Mesothelial cell of epicardium (in vitro differentiated cells): ENCODE measurements at regions not wholly inside any gene's neighbourhood (a gene's known extent, or its start where the extent isn't known, plus 50 kb on each side); places are given as distances from the start of the nearest gene placed in this dataset.

ENCODE experiments used
- DNase-seq, 2 experiments: peaks; one replicate each; pipeline ENCODE4 v3.0.0; 2021; ENCODE audit warnings: low spot score in 2 of 2; ENCODE audit not compliant: unreplicated experiment in 2 of 2
- H3K27ac Mint-ChIP-seq: 2 replicates; pipeline ENCODE4 v1.8.0; 2021; ENCODE audit warnings: mixed read lengths
- H3K27me3 Mint-ChIP-seq: 2 replicates; pipeline ENCODE4 v1.8.0; 2021; ENCODE audit warnings: low read depth, mixed read lengths
- H3K36me3 Mint-ChIP-seq: 2 replicates; pipeline ENCODE4 v1.8.0; 2021; ENCODE audit warnings: mixed read lengths
- H3K4me1 Mint-ChIP-seq: 2 replicates; pipeline ENCODE4 v1.8.0; 2021; ENCODE audit warnings: mixed read lengths
- H3K4me3 Mint-ChIP-seq: 2 replicates; pipeline ENCODE4 v1.8.0; 2021; ENCODE audit warnings: mild to moderate bottlenecking, moderate library complexity, mixed read lengths
- H3K9me3 Mint-ChIP-seq: 2 replicates; pipeline ENCODE4 v1.8.0; 2021; ENCODE audit warnings: mixed read lengths
- CTCF ChIP-seq: fragments of 200-600 bp; sonication (generic); IDR thresholded peaks from one replicate; pipeline ENCODE4 v1.5.0; 2021; ENCODE audit warnings: antibody characterized with exemption; ENCODE audit not compliant: unreplicated experiment

DNA sequence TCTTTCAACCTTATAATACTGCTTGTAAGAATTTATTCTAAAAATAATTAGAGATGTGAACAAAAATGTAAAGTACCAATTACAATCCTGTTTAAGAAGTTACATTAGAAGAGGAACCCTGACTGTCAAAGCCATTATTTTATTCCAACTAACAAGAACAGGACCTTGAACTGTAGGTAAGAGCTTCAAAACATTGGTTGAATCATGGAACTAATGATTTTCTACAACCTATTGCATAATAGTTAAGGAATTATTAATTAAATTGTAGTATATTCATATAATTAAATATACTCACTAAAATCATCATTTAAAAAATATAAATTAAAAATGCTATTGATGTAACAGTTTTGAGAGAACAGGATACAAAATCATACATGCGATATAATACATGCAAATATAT is 649.4 kb upstream of the KIRREL3 start:
- Mint-ChIP-seq H3K4me1 (no peaks in the 10 kb centered on the region), H3K4me3 (no peak overlapping the region), H3K27ac (no peak overlapping the region), H3K9me3 (no peaks in the 10 kb centered on the region), H3K36me3 (no peaks in the 10 kb centered on the region), H3K27me3 (no peaks in the 10 kb centered on the region)
- no peak for DNase-seq
- no peak for TF ChIP-seq CTCF

DNA sequence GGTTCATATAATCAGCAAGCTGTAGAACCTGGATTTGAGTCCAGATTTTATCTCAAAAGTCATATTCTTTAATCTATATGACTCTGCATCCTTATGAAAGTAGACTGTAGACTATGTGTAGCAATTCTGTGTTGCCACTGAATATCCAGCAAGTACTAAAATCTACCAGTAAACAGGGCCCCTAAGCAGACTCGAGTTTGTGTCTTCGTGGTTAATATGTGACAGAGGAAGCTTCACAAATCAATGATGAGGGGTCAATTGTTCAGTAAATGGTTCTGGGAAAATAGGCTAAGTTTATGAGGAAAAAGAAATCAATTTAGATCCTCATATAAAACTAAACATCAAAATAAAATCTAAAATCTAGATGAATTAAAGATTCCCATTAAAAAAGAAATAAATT is 648.5 kb upstream of the KIRREL3 start:
- Mint-ChIP-seq H3K27me3 (no peaks in the 10 kb centered on the region), H3K27ac (no peak overlapping the region), H3K4me1 (no peaks in the 10 kb centered on the region), H3K9me3 (no peaks in the 10 kb centered on the region), H3K36me3 (no peaks in the 10 kb centered on the region), H3K4me3 (no peak overlapping the region)
- DNase-seq = no peak
- no peak for TF ChIP-seq CTCF

- no peaks in the 10 kb centered on the region for H3K4me1 Mint-ChIP-seq
- H3K9me3 Mint-ChIP-seq = no peaks in the 10 kb centered on the region
- no peak overlapping the region for H3K27ac Mint-ChIP-seq
- no peak for TF ChIP-seq CTCF
- no peak for DNase-seq
- no peaks in the 10 kb centered on the region for H3K27me3 Mint-ChIP-seq
- no peak overlapping the region for H3K4me3 Mint-ChIP-seq
- no peaks in the 10 kb centered on the region for H3K36me3 Mint-ChIP-seq
Observed at GRCh38 chr11:127648583-127648982, 648.0 kb upstream of the KIRREL3 start.

- H3K27ac Mint-ChIP-seq = no peak overlapping the region
- DNase-seq = no peak
- no peak for TF ChIP-seq CTCF
- H3K27me3 Mint-ChIP-seq = no peaks in the 10 kb centered on the region
- H3K4me3 Mint-ChIP-seq = no peak overlapping the region
- H3K9me3 Mint-ChIP-seq = no peaks in the 10 kb centered on the region
- H3K4me1 Mint-ChIP-seq = peaks cover 8% of the 10 kb centered on the region
- no peaks in the 10 kb centered on the region for H3K36me3 Mint-ChIP-seq
Observed at GRCh38 chr11:127644366-127644765, 643.8 kb upstream of the KIRREL3 start.

GRCh38 chr11:127643268-127644058 is 642.9 kb upstream of the KIRREL3 start:
- Mint-ChIP-seq H3K27ac (no peak overlapping the region), H3K36me3 (no peaks in the 10 kb centered on the region), H3K4me1 (peaks cover 8% of the 10 kb centered on the region), H3K9me3 (no peaks in the 10 kb centered on the region), H3K4me3 (no peak overlapping the region), H3K27me3 (no peaks in the 10 kb centered on the region)
- DNase-seq = no peak
- no peak for TF ChIP-seq CTCF
